ENCODE measurements at regions not wholly inside any gene's neighbourhood (a gene's known extent, or its start where the extent isn't known, plus 50 kb on each side); places are given as distances from the start of the nearest gene placed in this dataset.

DNA sequence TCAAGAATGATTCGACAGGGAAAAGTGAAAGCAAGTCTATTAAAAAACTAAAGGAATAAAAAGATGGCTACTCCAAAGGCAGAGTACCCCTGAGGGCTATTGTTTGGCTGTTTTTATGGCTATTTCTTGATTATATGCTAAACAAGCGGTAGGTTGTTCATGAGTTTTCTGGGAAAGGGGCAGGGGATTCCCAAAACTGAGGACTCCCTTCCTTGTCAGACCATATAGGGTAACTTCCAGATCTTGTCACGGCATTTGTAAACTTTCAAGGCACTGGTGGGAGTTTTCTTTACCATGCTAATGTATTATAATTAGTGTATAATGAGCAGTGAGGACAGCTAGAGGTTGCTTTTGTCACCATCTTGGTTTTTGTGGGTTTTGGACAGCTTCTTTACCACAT, 474.9 kb upstream of the MC4R start:
- Histone ChIP-seq H3K4ac (ENCODE audit: low read depth, low read length) (no peak overlapping the region), H3K79me2 (ENCODE audit: insufficient read depth, low read length) (no peaks in the 10 kb centered on the region), H3K56ac (ENCODE audit: insufficient read length, low read depth, low read length) (no peak overlapping the region), H2BK20ac (ENCODE audit: low read depth, low read length, poor library complexity, severe bottlenecking) (no peak overlapping the region), H3K4me1 (ENCODE audit: insufficient read depth, low read length) (no peaks in the 10 kb centered on the region; the same call in 1 of the 2 replicates), H4K8ac (replicated peaks; ENCODE audit: insufficient read length, low read depth, low read length) (no peak overlapping the region), H2BK12ac (ENCODE audit: insufficient read length, low read depth, low read length) (no peak overlapping the region), H2AK5ac (ENCODE audit: insufficient read length, low read length) (no peak overlapping the region), H3K4me2 (ENCODE audit: insufficient read depth, insufficient read length, low read length) (no peak overlapping the region), H4K91ac (ENCODE audit: insufficient read length, low read depth, low read length) (no peak overlapping the region), H2BK15ac (ENCODE audit: low read depth, low read length) (no peak overlapping the region), H3T11ph (ENCODE audit: low read length) (no peak overlapping the region), H2BK120ac (ENCODE audit: low read depth, low read length, poor library complexity, severe bottlenecking) (no peak overlapping the region), H2AFZ (ENCODE audit: low read length) (no peak overlapping the region), H3K23me2 (ENCODE audit: insufficient read length, low read depth, low read length, poor library complexity, severe bottlenecking) (no peaks in the 10 kb centered on the region), H3K9me3 (ENCODE audit: control insufficient read depth, low read depth, low read length) (no peaks in the 10 kb centered on the region), H4K20me1 (ENCODE audit: control insufficient read depth, insufficient read depth, insufficient read length) (no peaks in the 10 kb centered on the region), H3K23ac (ENCODE audit: insufficient read length, low read depth, low read length) (no peak overlapping the region), H3K27me3 (ENCODE audit: insufficient read depth, low read length) (no peaks in the 10 kb centered on the region), H3K18ac (ENCODE audit: insufficient read length, low read depth, low read length) (no peak overlapping the region), H2BK5ac (ENCODE audit: insufficient read length, low read length) (no peak overlapping the region), H3K14ac (ENCODE audit: insufficient read depth, low read length) (no peak overlapping the region), H3K27ac (ENCODE audit: insufficient read length, low read depth, low read length) (no peak overlapping the region), H4K5ac (ENCODE audit: insufficient read length, low read depth, low read length) (no peak overlapping the region), H3K79me1 (ENCODE audit: insufficient read depth, low read depth, low read length, poor library complexity, severe bottlenecking) (no peaks in the 10 kb centered on the region), H3K9ac (ENCODE audit: extremely low read depth, insufficient read length, low read length) (no peak overlapping the region)
- Mint-ChIP-seq H3K9me3 (peaks cover 9 to 13% of the 10 kb centered on the region in 2 experiments), H3K27ac (peak overlapping the region in 1 of 3 experiments; percentile 10; a peak in 2 of 7 replicates), H3K4me3 (no peak overlapping the region), H3K4me1 (peaks cover 16 to 20% of the 10 kb centered on the region in 2 experiments), H3K36me3 (ENCODE audit: insufficient read depth in 1 of 3, low read depth in 3 of 3) (peaks cover 0 to 12% (median 2%) of the 10 kb centered on the region in 3 experiments; a peak in 3 of 7 replicates), H3K27me3 (ENCODE audit: low read depth) (no peaks in the 10 kb centered on the region)
- TF ChIP-seq, protein P1, sequence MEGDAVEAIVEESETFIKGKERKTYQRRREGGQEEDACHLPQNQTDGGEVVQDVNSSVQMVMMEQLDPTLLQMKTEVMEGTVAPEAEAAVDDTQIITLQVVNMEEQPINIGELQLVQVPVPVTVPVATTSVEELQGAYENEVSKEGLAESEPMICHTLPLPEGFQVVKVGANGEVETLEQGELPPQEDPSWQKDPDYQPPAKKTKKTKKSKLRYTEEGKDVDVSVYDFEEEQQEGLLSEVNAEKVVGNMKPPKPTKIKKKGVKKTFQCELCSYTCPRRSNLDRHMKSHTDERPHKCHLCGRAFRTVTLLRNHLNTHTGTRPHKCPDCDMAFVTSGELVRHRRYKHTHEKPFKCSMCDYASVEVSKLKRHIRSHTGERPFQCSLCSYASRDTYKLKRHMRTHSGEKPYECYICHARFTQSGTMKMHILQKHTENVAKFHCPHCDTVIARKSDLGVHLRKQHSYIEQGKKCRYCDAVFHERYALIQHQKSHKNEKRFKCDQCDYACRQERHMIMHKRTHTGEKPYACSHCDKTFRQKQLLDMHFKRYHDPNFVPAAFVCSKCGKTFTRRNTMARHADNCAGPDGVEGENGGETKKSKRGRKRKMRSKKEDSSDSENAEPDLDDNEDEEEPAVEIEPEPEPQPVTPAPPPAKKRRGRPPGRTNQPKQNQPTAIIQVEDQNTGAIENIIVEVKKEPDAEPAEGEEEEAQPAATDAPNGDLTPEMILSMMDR (conservative IDR thresholded peaks at IDR 0.05): no peak
- no peak for DNase-seq
- WGBS (ENCODE audit: extremely low coverage, insufficient read length, low lambda C conversion rate): no CpG with 5 or more reads among the region's 3 CpGs
